HepG2 (cell line): ENCODE measurements at regions not wholly inside any gene's neighbourhood (a gene's known extent, or its start where the extent isn't known, plus 50 kb on each side); places are given as distances from the start of the nearest gene placed in this dataset.

ENCODE experiments used
- ATAC-seq: fragments of 200-7000 bp; cut with Tn5 transposase; 3 replicates; pipeline ENCODE4 v1.9.1; 2020; ENCODE audit warnings: mild to moderate bottlenecking, moderate library complexity
- BruUV-seq: library from RNA; stranded (reverse); fragments of 400-500 nt; replicated peaks from 2 replicates; lab custom pipeline; 2021; lab: Mats Ljungman, UMichigan
- CTCF ChIA-PET: fragments of 300-600 bp; formaldehyde crosslinking; extraction: SDS; loops from one replicate; lab custom pipeline; 2021; ENCODE audit warnings: low total read pairs, inconsistent platforms, low intra/inter-chr PET ratio; lab: Yijun Ruan, JAX
- POLR2A ChIA-PET: fragments of 350-600 bp; sonication (Branson Sonifier 250); formaldehyde crosslinking; loops from one replicate; lab custom pipeline; 2020; ENCODE audit warnings: antibody characterized with exemption, inconsistent platforms; lab: Yijun Ruan, JAX
- DNase-seq: peaks from one replicate; pipeline ENCODE4 v3.0.0-alpha.2; 2015; ENCODE audit warnings: low spot score
- FAIRE-seq: peaks from 3 replicates; lab custom pipeline; 2011; peaks lifted over from hg19 to GRCh38; lab: Jason Lieb, UNC
- H2AFZ ChIP-seq: one replicate; pipeline ENCODE4 v1.6.1; 2011; ENCODE audit warnings: low read length, inconsistent platforms
- H3K27ac ChIP-seq: fragments of 300-600 bp; 3 replicates; pipeline ENCODE4 v1.8.0; 2011; ENCODE audit warnings: mixed run types, mild to moderate bottlenecking, mixed read lengths, low read length, inconsistent platforms; ENCODE audit not compliant: insufficient read depth; ENCODE audit errors: extremely low read length
- H3K27me3 ChIP-seq, 2 experiments: fragments of 200-600 bp in 1 of 2; 2 replicates in 1 of 2; 3 replicates in 1 of 2; pipeline versions ENCODE4 v1.6.0 to v1.8.0; 2011; ENCODE audit warnings: low read length in 2 of 2, mild to moderate bottlenecking in 2 of 2, moderate library complexity in 2 of 2, inconsistent platforms in 1 of 2; ENCODE audit not compliant: insufficient read depth in 2 of 2, control insufficient read depth in 1 of 2
- H3K36me3 ChIP-seq, 2 experiments: fragments of 200-600 bp in 1 of 2; replicated peaks in 1 of 2; 2 replicates in 1 of 2; 3 replicates in 1 of 2; pipeline versions ENCODE4 v1.5.1 to v1.8.0; 2011; ENCODE audit warnings: low read length in 2 of 2, inconsistent platforms in 1 of 2; ENCODE audit not compliant: insufficient read depth in 2 of 2, control insufficient read depth in 1 of 2
- H3K4me1 ChIP-seq: 2 replicates; pipeline ENCODE4 v1.5.1; 2012; ENCODE audit warnings: low read length, inconsistent platforms; ENCODE audit not compliant: insufficient read depth
- H3K4me2 ChIP-seq: 2 replicates; pipeline ENCODE4 v1.6.0; 2011; ENCODE audit warnings: low read depth, low read length, inconsistent platforms
- H3K4me3 ChIP-seq, 3 experiments: fragments of 200-600 bp in 1 of 3; sonication (generic), shearing (Covaris generic) in 1 of 3; replicated peaks in 1 of 3; 2 replicates each; pipeline ENCODE4 v1.5.1; 2011 to 2016; ENCODE audit warnings: low read length in 3 of 3, inconsistent platforms in 2 of 3, low read depth in 2 of 3, mild to moderate bottlenecking in 2 of 3, control low read depth in 1 of 3, mixed read lengths in 1 of 3; ENCODE audit not compliant: insufficient read depth in 1 of 3
- H3K79me2 ChIP-seq: one replicate; pipeline ENCODE4 v1.6.1; 2011; ENCODE audit warnings: low read length, inconsistent platforms; ENCODE audit not compliant: insufficient read depth
- H3K9ac ChIP-seq: 2 replicates; pipeline ENCODE4 v1.6.0; 2011; ENCODE audit warnings: mild to moderate bottlenecking, low read depth, low read length, inconsistent platforms; ENCODE audit not compliant: insufficient read depth
- H3K9me3 ChIP-seq: 2 replicates; pipeline ENCODE4 v1.5.1; 2012; ENCODE audit warnings: mild to moderate bottlenecking, low read length
- H4K20me1 ChIP-seq: 2 replicates; pipeline ENCODE4 v1.6.0; 2011; ENCODE audit warnings: inconsistent platforms, mild to moderate bottlenecking, low read length, moderate library complexity; ENCODE audit not compliant: insufficient read depth
- CCAR2 ChIP-seq: fragments of 200-400 bp; formaldehyde crosslinking; optimal IDR thresholded peaks from 2 replicates; pipeline ENCODE3; 2018; ENCODE audit warnings: low read depth, mild to moderate bottlenecking, low read length, moderate library complexity
- FOXJ3 ChIP-seq: sonication (generic); formaldehyde crosslinking; IDR thresholded peaks from 2 replicates; pipeline ENCODE4 v1.4.0; 2020; ENCODE audit warnings: missing genetic modification reagents, mild to moderate bottlenecking, borderline replicate concordance
- FOXK2 ChIP-seq: fragments of 450-650 bp; IDR thresholded peaks from 2 replicates; pipeline ENCODE4 v1.6.1; 2016
- GATAD1 ChIP-seq: IDR thresholded peaks from 2 replicates; pipeline ENCODE4 v1.6.1; 2016; ENCODE audit warnings: missing genetic modification reagents, missing compliant biosample characterization
- GPN1 ChIP-seq: sonication (generic); formaldehyde crosslinking; IDR thresholded peaks from 2 replicates; pipeline ENCODE4 v1.5.1; 2020; ENCODE audit warnings: missing genetic modification reagents, borderline replicate concordance
- HMGXB3 ChIP-seq: sonication (generic); formaldehyde crosslinking; IDR thresholded peaks from 2 replicates; pipeline ENCODE4 v1.4.0; 2020; ENCODE audit warnings: missing genetic modification reagents, borderline replicate concordance
- MTF2 ChIP-seq: sonication (generic); formaldehyde crosslinking; IDR thresholded peaks from 2 replicates; pipeline ENCODE4 v1.5.0; 2020; ENCODE audit warnings: missing genetic modification reagents, borderline replicate concordance
- MXD4 ChIP-seq: IDR thresholded peaks from 2 replicates; pipeline ENCODE4 v1.6.1; 2016; ENCODE audit warnings: mild to moderate bottlenecking, missing biosample characterization, missing genetic modification reagents
- MZF1 ChIP-seq: sonication (generic); formaldehyde crosslinking; IDR thresholded peaks from 2 replicates; pipeline ENCODE4 v1.8.1; 2023; ENCODE audit warnings: mild to moderate bottlenecking, missing genetic modification reagents, borderline replicate concordance
- TOE1 ChIP-seq: sonication (generic); formaldehyde crosslinking; IDR thresholded peaks from 2 replicates; pipeline ENCODE4 v1.4.0; 2020; ENCODE audit warnings: mild to moderate bottlenecking, missing genetic modification reagents
- YEATS4 ChIP-seq: sonication (generic); formaldehyde crosslinking; IDR thresholded peaks from 2 replicates; pipeline ENCODE4 v1.4.0; 2020; ENCODE audit warnings: missing genetic modification reagents, borderline replicate concordance
- ZBTB8A ChIP-seq: sonication (generic); formaldehyde crosslinking; IDR thresholded peaks from 2 replicates; pipeline ENCODE4 v1.4.0; 2020; ENCODE audit warnings: mild to moderate bottlenecking, low read depth, missing genetic modification reagents, borderline replicate concordance
- ZFP62 ChIP-seq: sonication (generic); formaldehyde crosslinking; IDR thresholded peaks from 2 replicates; pipeline ENCODE4 v1.4.0; 2020; ENCODE audit warnings: missing genetic modification reagents
- ZNF329 ChIP-seq: sonication (generic); formaldehyde crosslinking; IDR thresholded peaks from 2 replicates; pipeline ENCODE4 v1.9.0; 2021; ENCODE audit warnings: low read depth, mild to moderate bottlenecking, missing genetic modification reagents
- ZNF770 ChIP-seq: sonication (generic); formaldehyde crosslinking; IDR thresholded peaks from 2 replicates; pipeline ENCODE4 v1.5.0; 2020; ENCODE audit warnings: mild to moderate bottlenecking, missing genetic modification reagents
- ZNF776 ChIP-seq: sonication (generic); formaldehyde crosslinking; IDR thresholded peaks from 2 replicates; pipeline ENCODE4 v1.4.0; 2020; ENCODE audit warnings: mild to moderate bottlenecking, missing genetic modification reagents
- WGBS: methylation state at CpG from one replicate; pipeline ENCODE4 v1.1.6; 2017; ENCODE audit warnings: low lambda C conversion rate; 5-methylcytosine and 5-hydroxymethylcytosine counted together
- in situ Hi-C: cut with HindIII; loops from 2 replicates; pipeline ENCODE4 v1.10.0; 2017; ENCODE audit warnings: low pct_unique_long_range_greater_than_20kb; ENCODE audit not compliant: extremely low pct_ligation_motif_present
- intact Hi-C: fragments of 100-400 bp; cut with micrococcal nuclease; formaldehyde crosslinking; loops from one replicate; pipeline ENCODE4 v1.10.0; 2022; ENCODE audit not compliant: unreplicated experiment
- TF ChIP-seq, protein P1 (sequence below): fragments of 450-650 bp; IDR thresholded peaks from 2 replicates; pipeline ENCODE4 v1.6.1; 2017

- no peak for TF ChIP-seq HMGXB3 (CRISPR knock-in tag)
Measured at GRCh38 chr3:3516384-3516783, 282.8 kb upstream of the LRRN1 start (continued).

DNA sequence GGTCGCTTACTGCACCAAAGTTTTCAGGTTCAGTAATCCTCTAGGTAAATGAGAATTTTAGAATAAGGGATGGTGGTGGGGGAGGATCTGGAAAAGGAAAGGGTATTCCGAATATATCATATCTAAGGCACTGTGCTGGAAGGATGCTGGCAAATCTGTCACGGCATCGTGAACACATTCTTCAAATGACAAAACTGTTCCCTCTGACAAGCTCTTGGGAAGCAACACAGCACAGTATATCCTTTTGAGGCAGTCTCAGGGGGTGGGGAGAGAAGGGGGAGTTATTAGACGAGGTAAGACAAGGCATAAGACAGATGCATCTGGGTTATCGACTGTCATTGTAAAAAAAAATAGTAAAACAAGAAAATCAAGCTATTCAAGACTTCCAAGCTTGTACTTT is 289.6 kb upstream of the LRRN1 start:
- 18% methylated on average over 6 of the region's 6 CpGs for WGBS
- DNase-seq (no peak), FAIRE-seq (no peak), ATAC-seq (no peak)
- no peak overlapping the region for H3K9ac ChIP-seq
- H4K20me1 ChIP-seq, result no peaks in the 10 kb centered on the region
- H3K27me3 ChIP-seq, result no peaks in the 10 kb centered on the region
- H3K9me3 ChIP-seq, result no peaks in the 10 kb centered on the region
- H3K27ac ChIP-seq, result no peak overlapping the region
- H3K36me3 ChIP-seq, result no peaks in the 10 kb centered on the region
- H2AFZ ChIP-seq, result no peak overlapping the region
- no TSS peak for BruUV-seq
- H3K4me3 ChIP-seq, result no peak overlapping the region
- in situ Hi-C loops (no loop called here), intact Hi-C loops (no loop called here)
- H3K79me2 ChIP-seq, result no peaks in the 10 kb centered on the region
- CTCF ChIA-PET, result no interaction called here
- no peaks in the 10 kb centered on the region for H3K4me1 ChIP-seq
- POLR2A ChIA-PET, result no interaction called here
- no peak overlapping the region for H3K4me2 ChIP-seq
- TF ChIP-seq MXD4 (no peak), MZF1 (CRISPR knock-in tag) (no peak), FOXJ3 (no peak), GATAD1 (CRISPR knock-in tag) (no peak), FOXK2 (no peak), ZBTB8A (no peak), YEATS4 (no peak), ZNF770 (no peak), ZNF776 (CRISPR knock-in tag) (no peak), CCAR2 (no peak), MTF2 (no peak), ZFP62 (CRISPR knock-in tag) (no peak), TOE1 (no peak), ZNF329 (no peak), GPN1 (CRISPR knock-in tag) (no peak)
- TF ChIP-seq, protein P1, sequence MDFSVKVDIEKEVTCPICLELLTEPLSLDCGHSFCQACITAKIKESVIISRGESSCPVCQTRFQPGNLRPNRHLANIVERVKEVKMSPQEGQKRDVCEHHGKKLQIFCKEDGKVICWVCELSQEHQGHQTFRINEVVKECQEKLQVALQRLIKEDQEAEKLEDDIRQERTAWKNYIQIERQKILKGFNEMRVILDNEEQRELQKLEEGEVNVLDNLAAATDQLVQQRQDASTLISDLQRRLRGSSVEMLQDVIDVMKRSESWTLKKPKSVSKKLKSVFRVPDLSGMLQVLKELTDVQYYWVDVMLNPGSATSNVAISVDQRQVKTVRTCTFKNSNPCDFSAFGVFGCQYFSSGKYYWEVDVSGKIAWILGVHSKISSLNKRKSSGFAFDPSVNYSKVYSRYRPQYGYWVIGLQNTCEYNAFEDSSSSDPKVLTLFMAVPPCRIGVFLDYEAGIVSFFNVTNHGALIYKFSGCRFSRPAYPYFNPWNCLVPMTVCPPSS, result no peak
